BJ (cell line): ENCODE measurements at regions not wholly inside any gene's neighbourhood (a gene's known extent, or its start where the extent isn't known, plus 50 kb on each side); places are given as distances from the start of the nearest gene placed in this dataset.

ENCODE experiments used
- CTCF ChIA-PET: fragments of 350-600 bp; formaldehyde crosslinking; extraction: SDS; loops from one replicate; lab custom pipeline; 2021; ENCODE audit warnings: antibody characterized with exemption, inconsistent platforms; lab: Yijun Ruan, JAX
- POLR2A ChIA-PET: fragments of 300-600 bp; sonication (Branson Sonifier 250); formaldehyde crosslinking; extraction: SDS; loops from one replicate; lab custom pipeline; 2021; ENCODE audit warnings: antibody characterized with exemption; lab: Charles Lee
- DNase-seq: peaks from one replicate; pipeline ENCODE4 v3.0.0-alpha.2; 2011; ENCODE audit warnings: low read depth
- H3K27me3 ChIP-seq: 2 replicates; pipeline ENCODE4 v1.6.0; 2011; ENCODE audit warnings: low read length; ENCODE audit not compliant: control insufficient read depth, insufficient read depth
- H3K36me3 ChIP-seq: 2 replicates; pipeline ENCODE4 v1.5.1; 2011; ENCODE audit warnings: low read length; ENCODE audit not compliant: control insufficient read depth, insufficient read depth
- H3K4me3 ChIP-seq: 2 replicates; pipeline ENCODE4 v1.5.1; 2011; ENCODE audit warnings: low read depth, mild to moderate bottlenecking, control low read depth, low read length
- TF ChIP-seq, protein P1 (sequence below): IDR thresholded peaks from 2 replicates; pipeline ENCODE4 v1.5.1; 2011; ENCODE audit warnings: low read depth, mild to moderate bottlenecking, control low read depth, inconsistent platforms, low read length, moderate library complexity; ENCODE audit not compliant: insufficient read depth

DNA sequence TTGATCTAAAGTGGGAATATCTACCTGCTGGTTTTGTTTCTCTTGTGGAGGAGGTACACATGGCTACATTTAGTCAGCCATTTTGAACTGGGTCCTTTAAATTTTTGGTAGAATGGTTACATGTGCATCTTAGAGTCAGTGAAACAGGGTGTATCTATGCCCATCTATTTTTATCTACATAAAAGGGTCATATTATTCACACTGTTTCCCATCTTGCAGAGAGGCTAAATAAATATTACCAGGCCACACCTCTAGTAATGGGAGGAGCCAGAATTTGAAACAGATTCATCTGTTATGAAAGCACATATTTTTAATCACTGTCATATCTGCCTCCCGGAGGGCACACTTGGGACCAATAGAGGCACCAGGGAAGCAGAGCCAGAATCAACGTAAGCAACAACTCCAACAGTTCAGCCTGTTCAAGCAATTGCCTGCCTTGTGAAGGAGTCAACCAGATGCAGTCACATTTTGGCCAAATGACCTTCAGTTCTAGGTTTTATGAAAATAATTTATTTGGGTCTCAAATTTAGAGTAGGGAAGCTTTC is 376.8 kb downstream of the TSN start:
- ChIA-PET CTCF (no interaction called here), POLR2A (no interaction called here)
- DNase-seq, result no peak
- Histone ChIP-seq H3K4me3 (no peak overlapping the region), H3K27me3 (no peaks in the 10 kb centered on the region), H3K36me3 (no peaks in the 10 kb centered on the region)
- TF ChIP-seq, protein P1, sequence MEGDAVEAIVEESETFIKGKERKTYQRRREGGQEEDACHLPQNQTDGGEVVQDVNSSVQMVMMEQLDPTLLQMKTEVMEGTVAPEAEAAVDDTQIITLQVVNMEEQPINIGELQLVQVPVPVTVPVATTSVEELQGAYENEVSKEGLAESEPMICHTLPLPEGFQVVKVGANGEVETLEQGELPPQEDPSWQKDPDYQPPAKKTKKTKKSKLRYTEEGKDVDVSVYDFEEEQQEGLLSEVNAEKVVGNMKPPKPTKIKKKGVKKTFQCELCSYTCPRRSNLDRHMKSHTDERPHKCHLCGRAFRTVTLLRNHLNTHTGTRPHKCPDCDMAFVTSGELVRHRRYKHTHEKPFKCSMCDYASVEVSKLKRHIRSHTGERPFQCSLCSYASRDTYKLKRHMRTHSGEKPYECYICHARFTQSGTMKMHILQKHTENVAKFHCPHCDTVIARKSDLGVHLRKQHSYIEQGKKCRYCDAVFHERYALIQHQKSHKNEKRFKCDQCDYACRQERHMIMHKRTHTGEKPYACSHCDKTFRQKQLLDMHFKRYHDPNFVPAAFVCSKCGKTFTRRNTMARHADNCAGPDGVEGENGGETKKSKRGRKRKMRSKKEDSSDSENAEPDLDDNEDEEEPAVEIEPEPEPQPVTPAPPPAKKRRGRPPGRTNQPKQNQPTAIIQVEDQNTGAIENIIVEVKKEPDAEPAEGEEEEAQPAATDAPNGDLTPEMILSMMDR, result no peak

DNA sequence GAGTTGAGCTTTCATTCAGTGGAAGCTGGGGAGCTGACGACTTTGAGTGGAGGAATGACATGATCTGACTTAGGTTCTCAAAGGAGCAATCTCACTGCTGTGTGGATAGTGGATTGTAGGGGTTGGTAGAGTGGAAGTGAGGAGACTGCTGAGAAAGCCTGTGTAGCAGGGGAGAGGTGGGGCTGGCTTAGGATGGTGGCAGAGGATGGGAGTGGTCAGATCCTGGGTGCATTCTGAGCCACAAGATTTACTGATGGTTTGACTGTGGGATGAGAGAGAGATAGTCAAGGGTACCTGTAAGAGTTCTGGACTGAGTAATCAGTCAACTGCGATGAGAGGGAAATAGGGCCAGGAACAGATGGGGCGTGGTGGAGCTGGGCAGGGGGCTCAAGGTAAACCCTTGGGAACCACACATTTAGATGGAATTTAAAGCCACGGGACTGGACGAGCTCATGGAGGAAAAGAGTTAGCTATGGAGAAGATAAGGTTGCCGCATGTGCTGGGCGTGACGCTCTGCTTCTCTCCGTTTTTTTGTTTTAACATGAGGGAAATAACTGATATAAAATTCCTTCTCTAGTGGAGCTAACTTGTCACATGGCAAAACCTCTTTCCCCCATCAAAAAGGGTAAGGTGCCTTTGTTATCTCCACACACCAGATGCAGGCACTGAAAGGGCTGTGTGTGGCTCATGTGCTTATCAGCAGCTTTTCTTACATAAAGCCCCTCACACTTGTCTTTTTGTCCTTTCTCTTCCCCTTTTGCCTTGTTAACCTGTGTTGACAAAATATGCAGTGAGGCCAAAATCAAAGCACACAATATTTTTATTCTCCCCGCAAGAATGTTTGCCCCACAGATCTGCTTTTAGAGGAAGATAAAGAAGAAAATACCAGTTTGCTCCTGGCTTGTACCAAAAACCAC is 379.8 kb downstream of the TSN start:
- DNase-seq, result no peak
- ChIA-PET POLR2A (no interaction called here), CTCF (interaction anchor here (0.8 to 1.4 kb wide), 3 partner anchors 8 to 160 kb away, joined by 3 to 4 read pairs (median 3); no protein-coding TSS in a partner anchor)
- TF ChIP-seq, protein P1, result no peak
- no peaks in the 10 kb centered on the region for H3K36me3 ChIP-seq
- H3K27me3 ChIP-seq, result no peaks in the 10 kb centered on the region
- no peak overlapping the region for H3K4me3 ChIP-seq

DNA sequence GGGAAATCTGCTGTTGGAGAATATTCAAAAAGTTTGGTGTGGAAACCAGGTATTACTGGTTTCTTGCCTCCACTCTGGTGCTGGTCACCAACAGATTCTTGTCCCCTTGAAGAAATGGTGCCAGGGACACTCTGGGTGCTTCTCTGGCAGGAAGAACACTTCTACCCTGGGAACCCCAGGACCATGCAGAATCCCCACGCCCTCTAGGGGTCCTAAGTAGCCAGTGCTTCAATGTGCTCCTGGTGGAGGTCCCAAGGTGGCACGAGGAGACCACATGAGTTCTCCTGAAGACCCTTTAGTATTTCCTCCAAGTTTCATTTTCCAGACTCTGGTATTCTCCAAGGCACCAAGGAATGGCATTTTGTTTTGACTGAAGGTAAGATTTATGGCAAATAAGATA is 380.6 kb downstream of the TSN start:
- H3K27me3 ChIP-seq, result no peaks in the 10 kb centered on the region
- no peaks in the 10 kb centered on the region for H3K36me3 ChIP-seq
- ChIA-PET CTCF (interaction anchor here (1.0 to 1.4 kb wide), 7 partner anchors 10 to 161 kb away, joined by 3 to 6 read pairs (median 3); no protein-coding TSS in a partner anchor), POLR2A (no interaction called here)
- H3K4me3 ChIP-seq, result no peak overlapping the region
- TF ChIP-seq, protein P1, result peak; percentile 77
- DNase-seq, result no peak

DNA sequence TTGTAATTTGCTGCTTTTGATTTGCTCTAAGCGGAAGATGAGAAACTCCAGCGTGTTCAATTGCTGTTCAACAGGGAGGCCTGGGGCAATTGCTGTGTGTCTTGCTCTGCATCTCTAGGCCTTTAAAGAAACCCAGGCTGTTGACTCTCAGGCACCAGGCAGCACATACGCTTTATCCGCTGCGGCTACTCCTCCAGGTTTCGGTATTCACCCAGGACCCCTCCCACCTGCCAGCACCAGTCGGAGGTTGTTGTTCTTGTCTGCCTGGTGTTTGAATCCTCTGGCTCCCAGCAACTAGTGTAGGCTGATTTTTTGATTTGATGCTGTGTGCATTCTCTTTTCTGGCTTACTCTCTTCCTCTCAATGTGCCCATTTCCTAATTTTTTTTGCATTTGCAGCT is 383.1 kb downstream of the TSN start:
- no peaks in the 10 kb centered on the region for H3K27me3 ChIP-seq
- POLR2A ChIA-PET, result no interaction called here
- TF ChIP-seq, protein P1, result no peak
- no peak overlapping the region for H3K4me3 ChIP-seq
- H3K36me3 ChIP-seq, result no peaks in the 10 kb centered on the region
- CTCF ChIA-PET, result no interaction called here
- no peak for DNase-seq

DNA sequence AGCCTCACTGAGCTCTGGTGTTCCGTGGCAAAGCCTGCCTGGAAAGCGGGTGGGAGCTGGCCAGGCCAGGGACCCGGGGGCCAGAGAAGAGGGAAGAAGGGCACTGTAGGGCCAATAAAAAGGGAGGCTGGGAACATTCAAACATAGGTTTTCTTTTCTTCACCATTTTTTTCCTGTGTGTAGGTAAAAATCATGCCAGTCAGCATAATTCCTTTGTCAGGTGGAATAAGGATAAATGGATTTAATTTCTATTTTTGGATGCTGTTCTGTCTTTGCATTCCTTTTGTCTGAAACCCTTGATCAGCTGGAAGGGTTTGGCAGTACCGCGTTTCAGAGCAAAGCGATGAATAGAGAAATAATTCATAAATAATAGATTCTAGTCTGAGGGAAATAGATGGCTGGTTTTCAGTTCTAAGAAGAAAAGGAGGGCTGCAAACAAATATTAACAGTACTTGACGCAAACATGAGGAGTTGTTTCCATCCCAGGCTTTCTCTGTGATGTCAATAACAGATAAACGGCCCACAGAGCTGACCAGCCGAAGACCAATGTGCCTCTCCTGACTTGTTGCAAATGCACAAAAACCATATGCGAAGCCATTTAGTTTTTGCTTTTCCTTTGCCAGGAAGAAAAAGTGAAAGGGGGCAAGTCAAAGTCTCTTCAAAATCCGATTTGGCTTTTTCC is 384.4 kb downstream of the TSN start:
- no peaks in the 10 kb centered on the region for H3K36me3 ChIP-seq
- no peak overlapping the region for H3K4me3 ChIP-seq
- CTCF ChIA-PET, result no interaction called here
- TF ChIP-seq, protein P1, result no peak
- POLR2A ChIA-PET, result no interaction called here
- no peak for DNase-seq
- H3K27me3 ChIP-seq, result no peaks in the 10 kb centered on the region
